HG03025 (cell line): ENCODE measurements at regions not wholly inside any gene's neighbourhood (a gene's known extent, or its start where the extent isn't known, plus 50 kb on each side); places are given as distances from the start of the nearest gene placed in this dataset.

Source experiments
- ATAC-seq: cut with Tn5 transposase; IDR thresholded peaks from one replicate; pipeline ENCODE4 v1.9.1; 2021; ENCODE audit warnings: mild to moderate bottlenecking, moderate library complexity; ENCODE audit not compliant: unreplicated experiment, low FRiP score

GRCh38 chr5:17428176-17428800 is 69.7 kb upstream of the TAF11L2 start:
- no peak for ATAC-seq

- no peak for ATAC-seq
These were observed 68.7 kb upstream of the TAF11L2 start for GRCh38 chr5:17429353-17429752.

DNA sequence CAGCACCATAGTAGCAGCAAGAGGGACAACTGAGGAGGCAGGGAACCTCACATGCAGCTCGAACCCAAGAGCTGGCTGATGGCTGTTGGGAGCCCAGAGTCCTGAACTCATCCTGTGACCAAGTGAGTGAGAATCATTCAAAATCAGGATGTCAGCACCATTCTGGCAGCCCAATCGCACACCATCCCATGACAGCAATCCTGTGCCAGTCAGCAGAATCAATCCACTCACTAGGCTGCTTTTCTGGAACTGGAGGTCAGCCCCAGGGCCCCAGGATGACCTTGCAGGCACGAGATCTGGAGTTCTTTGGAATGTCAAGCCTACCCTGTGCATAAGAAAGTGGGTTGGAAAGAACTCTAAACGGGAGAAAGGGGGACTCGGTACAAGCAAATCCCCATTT is 67.8 kb upstream of the TAF11L2 start:
- no peak for ATAC-seq

DNA sequence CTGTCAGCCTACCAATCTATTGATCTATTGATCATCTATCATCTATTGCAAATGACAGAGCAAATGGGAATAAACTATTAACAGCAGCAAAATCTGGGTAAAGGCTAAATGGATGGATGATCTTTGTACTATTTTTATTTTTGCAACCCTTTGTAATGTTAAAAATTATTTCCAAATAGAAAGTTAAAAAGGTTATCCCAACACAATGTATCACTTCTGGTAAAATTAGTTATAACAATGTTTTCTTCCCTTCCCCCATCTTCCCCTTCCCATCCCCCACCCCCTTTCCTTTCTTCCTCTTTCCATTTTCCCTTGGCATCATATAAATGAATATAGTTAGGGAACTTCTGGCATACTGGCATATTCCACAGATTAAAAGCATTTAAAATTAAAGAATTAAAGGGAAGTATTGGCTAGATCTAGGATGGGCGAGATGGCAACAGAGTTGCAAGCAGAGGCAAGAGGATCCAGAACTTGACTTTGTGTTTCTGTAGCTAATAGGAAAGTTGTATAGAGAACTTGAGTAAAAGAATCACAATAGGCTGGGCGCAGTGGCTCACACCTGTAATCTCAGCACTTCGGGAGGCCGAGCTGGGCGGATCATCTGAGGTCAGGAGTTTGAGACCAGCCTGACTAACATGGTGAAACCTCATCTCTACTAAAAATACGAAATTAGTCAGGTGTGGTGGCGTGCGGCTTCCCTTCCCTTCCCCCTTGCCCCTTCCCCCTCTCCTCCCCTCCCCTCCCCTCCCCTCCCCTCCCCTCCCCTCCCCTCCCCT is 66.6 kb upstream of the TAF11L2 start:
- ATAC-seq = no peak

GRCh38 chr5:17432569-17432968 is 65.5 kb upstream of the TAF11L2 start:
- ATAC-seq = no peak

- ATAC-seq = no peak
These were observed 64.6 kb upstream of the TAF11L2 start for GRCh38 chr5:17433406-17433805.

DNA sequence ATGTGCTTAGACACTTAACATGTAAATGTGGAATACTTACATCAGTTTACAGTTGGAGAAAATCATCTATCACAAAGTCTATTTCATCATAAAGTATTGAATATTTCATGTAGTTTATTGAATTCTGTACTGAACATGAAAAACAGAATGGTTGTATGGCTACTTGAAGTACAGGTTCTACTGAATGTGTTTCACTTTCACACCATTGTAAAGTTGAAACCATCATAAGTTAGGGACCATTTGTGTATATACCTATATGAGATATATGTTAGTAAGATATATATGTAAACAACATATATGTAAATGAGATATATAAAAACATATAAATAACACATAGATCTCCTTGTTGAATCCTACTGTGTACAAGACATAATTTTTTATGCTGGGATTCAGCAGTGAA is 63.0 kb upstream of the TAF11L2 start:
- ATAC-seq = peak; percentile 74

- ATAC-seq = no peak
These were observed 61.7 kb upstream of the TAF11L2 start for GRCh38 chr5:17436350-17436749.

DNA sequence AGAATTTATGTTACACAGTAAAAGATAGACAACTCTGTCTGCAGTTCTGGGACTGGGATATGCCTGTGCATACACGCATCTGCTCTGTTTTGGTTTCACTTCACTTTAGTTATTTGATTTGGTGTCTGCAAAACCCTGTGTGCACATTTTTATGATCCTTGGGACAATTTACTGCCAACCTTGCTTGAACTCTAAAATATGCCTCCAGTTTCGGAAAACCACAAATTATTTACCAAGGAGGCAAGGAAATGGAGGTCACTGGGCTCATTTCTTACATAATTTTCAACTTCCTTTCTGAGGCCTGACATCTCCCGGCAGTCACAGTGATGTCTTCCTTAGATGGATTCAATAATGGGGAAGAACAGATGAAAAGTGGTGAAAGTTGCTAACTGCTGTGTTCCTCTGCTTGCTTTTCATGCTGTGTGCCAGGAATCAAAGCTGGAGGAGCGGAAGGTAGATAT is 61.2 kb upstream of the TAF11L2 start:
- no peak for ATAC-seq

DNA sequence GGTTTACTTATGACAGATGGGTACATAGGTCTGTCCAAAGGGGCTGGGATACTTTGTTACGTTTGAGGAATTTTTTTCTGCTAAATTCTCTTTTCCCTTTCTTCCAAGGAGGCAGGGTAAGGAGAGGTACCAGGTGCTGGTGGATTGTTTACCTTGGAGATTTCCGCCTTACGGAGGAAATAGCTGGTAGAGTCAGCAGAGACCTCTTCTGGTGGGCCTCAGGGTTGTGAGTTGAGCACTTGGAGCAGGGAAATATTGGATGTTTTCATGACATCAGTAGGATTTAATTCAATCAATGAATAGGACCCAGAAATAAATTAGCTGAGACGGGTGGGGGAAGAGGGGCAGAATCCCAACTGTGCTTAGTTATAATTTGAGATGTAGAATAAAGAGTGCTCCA is 60.0 kb upstream of the TAF11L2 start:
- no peak for ATAC-seq

GRCh38 chr5:17439956-17440355 is 58.1 kb upstream of the TAF11L2 start:
- no peak for ATAC-seq

DNA sequence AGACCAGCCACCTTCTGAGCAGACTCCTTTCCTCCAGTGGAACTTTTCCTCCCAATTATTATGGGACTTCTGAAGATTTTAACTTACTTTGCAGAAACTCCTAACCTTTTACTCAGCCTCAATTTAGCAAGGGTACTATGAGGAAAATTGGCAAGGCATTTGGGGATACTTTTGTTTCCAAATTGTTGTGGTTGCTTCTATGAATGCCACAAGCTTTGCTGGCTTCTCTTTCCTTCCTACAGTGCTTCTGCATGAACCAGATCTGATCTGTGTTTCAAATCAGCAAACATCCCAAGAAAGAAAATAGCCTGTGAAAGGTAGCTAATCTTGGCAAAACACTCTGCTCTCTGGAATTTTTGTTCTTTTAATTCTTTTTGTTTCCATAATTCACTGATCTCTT is 57.3 kb upstream of the TAF11L2 start:
- ATAC-seq = no peak

- ATAC-seq = no peak
These were observed 56.7 kb upstream of the TAF11L2 start for GRCh38 chr5:17441351-17441750.

GRCh38 chr5:17443333-17444130 is 54.5 kb upstream of the TAF11L2 start:
- ATAC-seq = no peak

DNA sequence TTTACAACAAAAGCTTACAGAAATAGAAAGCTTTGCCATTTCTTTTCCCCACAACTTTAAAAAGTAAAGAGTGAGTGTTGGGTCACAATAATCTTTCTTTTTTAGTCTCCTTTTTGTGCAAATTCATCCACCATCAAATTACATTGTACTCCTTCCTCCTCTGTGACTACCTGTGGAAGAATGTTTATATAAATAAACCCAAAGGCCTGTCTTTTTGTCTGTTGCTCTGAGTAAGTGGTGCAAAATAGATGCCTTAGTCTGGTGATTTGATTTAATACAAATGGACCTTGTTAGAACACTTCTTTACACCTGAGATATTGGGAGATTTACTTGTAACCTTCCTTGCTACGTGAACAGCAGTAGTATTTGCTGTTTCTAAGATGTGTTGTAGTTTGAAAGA is 53.5 kb upstream of the TAF11L2 start:
- ATAC-seq = no peak

DNA sequence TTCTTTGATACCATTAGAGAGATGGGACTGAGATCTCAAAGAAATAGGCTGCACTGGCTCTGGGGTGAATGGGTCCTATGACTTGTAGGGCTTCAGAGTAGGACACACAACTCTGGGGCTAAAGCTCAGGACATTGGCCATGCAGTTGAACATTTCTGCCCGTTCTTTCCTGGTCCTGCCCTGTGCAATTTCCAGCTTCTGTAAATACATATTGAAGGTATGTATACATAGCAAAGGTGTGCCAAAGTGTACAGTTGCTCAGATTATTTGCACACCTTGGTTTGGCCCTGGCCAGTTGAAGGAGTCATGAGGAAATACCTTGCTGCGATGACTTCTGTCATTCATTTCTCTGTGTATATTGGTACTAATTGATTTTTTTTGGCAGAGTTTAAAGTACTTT is 52.8 kb upstream of the TAF11L2 start:
- ATAC-seq = no peak
